A673 (cell line): ENCODE measurements at regions not wholly inside any gene's neighbourhood (a gene's known extent, or its start where the extent isn't known, plus 50 kb on each side); places are given as distances from the start of the nearest gene placed in this dataset.

Source experiments
- BruUV-seq: library from RNA; stranded (reverse); fragments of 400-500 nt; replicated peaks from 2 replicates; lab custom pipeline; 2021; lab: Mats Ljungman, UMichigan
- CTCF ChIA-PET: fragments of 300-600 bp; sonication (Branson Sonifier 250); formaldehyde crosslinking; loops from one replicate; lab custom pipeline; 2022; ENCODE audit warnings: antibody characterized with exemption; lab: Charles Lee
- POLR2A ChIA-PET: fragments of 300-600 bp; sonication (Branson Sonifier 250); formaldehyde crosslinking; loops from one replicate; lab custom pipeline; 2022; ENCODE audit warnings: antibody characterized with exemption; ENCODE audit not compliant: low non-redundant PET; lab: Charles Lee
- DNase-seq: peaks from one replicate; pipeline ENCODE4 v3.0.0-alpha.2; 2015; ENCODE audit warnings: low spot score
- H3K27ac ChIP-seq: fragments of 200-600 bp; sonication (generic); 2 replicates; pipeline ENCODE4 v1.5.1; 2016; ENCODE audit warnings: mixed run types, low read depth, mild to moderate bottlenecking, mixed read lengths, antibody characterized with exemption, low read length; ENCODE audit not compliant: poor library complexity, severe bottlenecking
- H3K27me3 ChIP-seq: fragments of 200-600 bp; sonication (generic); replicated peaks from 2 replicates; pipeline ENCODE4 v1.6.1; 2017; ENCODE audit warnings: mixed run types, low read depth, mild to moderate bottlenecking, mixed read lengths, antibody characterized with exemption, low read length; ENCODE audit not compliant: insufficient read depth, poor library complexity
- H3K36me3 ChIP-seq: fragments of 200-600 bp; sonication (generic); 2 replicates; pipeline ENCODE4 v1.6.1; 2016; ENCODE audit warnings: mixed run types, mild to moderate bottlenecking, mixed read lengths, antibody characterized with exemption, low read length; ENCODE audit not compliant: insufficient read depth, poor library complexity, severe bottlenecking
- H3K4me1 ChIP-seq: fragments of 200-600 bp; sonication (generic); 2 replicates; pipeline ENCODE4 v1.6.1; 2017; ENCODE audit warnings: mixed run types, mild to moderate bottlenecking, mixed read lengths, antibody characterized with exemption, low read length; ENCODE audit not compliant: insufficient read depth, poor library complexity, severe bottlenecking
- H3K4me3 ChIP-seq: fragments of 200-600 bp; sonication (generic); 2 replicates; pipeline ENCODE4 v1.5.1; 2016; ENCODE audit warnings: low read depth, mixed run types, mild to moderate bottlenecking, mixed read lengths, low read length; ENCODE audit not compliant: poor library complexity, severe bottlenecking
- H3K9me3 ChIP-seq: fragments of 200-600 bp; sonication (generic); 2 replicates; pipeline ENCODE4 v1.6.1; 2016; ENCODE audit warnings: mixed run types, low read depth, mild to moderate bottlenecking, mixed read lengths, antibody characterized with exemption, low read length; ENCODE audit not compliant: poor library complexity, severe bottlenecking
- CTCF ChIP-seq: fragments of 300-800, 200-600 bp; sonication (generic); conservative IDR thresholded peaks from 2 replicates; pipeline ENCODE4 v1.5.1; 2017; ENCODE audit warnings: low read depth, mild to moderate bottlenecking, antibody characterized with exemption, low read length, moderate library complexity, mixed read lengths
- EZH2 ChIP-seq: fragments of 200-600 bp; sonication (generic); IDR thresholded peaks from 2 replicates; pipeline ENCODE4 v1.6.1; 2017; ENCODE audit warnings: borderline replicate concordance, low read depth, mild to moderate bottlenecking, mixed read lengths, antibody characterized with exemption, low read length; ENCODE audit not compliant: poor library complexity, severe bottlenecking
- intact Hi-C: fragments of 100-400 bp; cut with micrococcal nuclease; formaldehyde crosslinking; loops from one replicate; pipeline ENCODE4 v1.10.0; 2022; ENCODE audit not compliant: unreplicated experiment

GRCh38 chr13:62321895-62322294 is 906.2 kb upstream of the PCDH20 start:
- H3K4me3 ChIP-seq, result no peak overlapping the region
- POLR2A ChIA-PET, result no interaction called here
- no peaks in the 10 kb centered on the region for H3K27me3 ChIP-seq
- H3K4me1 ChIP-seq, result no peaks in the 10 kb centered on the region
- intact Hi-C loops, result no loop called here
- no TSS peak for BruUV-seq
- H3K9me3 ChIP-seq, result no peaks in the 10 kb centered on the region
- no peak for DNase-seq
- H3K27ac ChIP-seq, result no peak overlapping the region
- no peaks in the 10 kb centered on the region for H3K36me3 ChIP-seq
- CTCF ChIA-PET, result interaction anchor here (0.6 kb wide), 1 partner anchor 804 kb away, joined by 3 read pairs; no protein-coding TSS in a partner anchor
- TF ChIP-seq CTCF (no peak), EZH2 (no peak)

- no TSS peak for BruUV-seq
- no peak for TF ChIP-seq CTCF
- no peak for TF ChIP-seq EZH2
- H3K36me3 ChIP-seq, result no peaks in the 10 kb centered on the region
- no peak for DNase-seq
- intact Hi-C loops, result no loop called here
- no peak overlapping the region for H3K27ac ChIP-seq
- H3K9me3 ChIP-seq, result no peaks in the 10 kb centered on the region
- CTCF ChIA-PET, result interaction anchor here (0.6 kb wide), 1 partner anchor 804 kb away, joined by 3 read pairs; no protein-coding TSS in a partner anchor
- POLR2A ChIA-PET, result no interaction called here
- no peak overlapping the region for H3K4me3 ChIP-seq
- H3K27me3 ChIP-seq, result no peaks in the 10 kb centered on the region
- H3K4me1 ChIP-seq, result no peaks in the 10 kb centered on the region
Observed at GRCh38 chr13:62321139-62321538, 905.5 kb upstream of the PCDH20 start.

DNA sequence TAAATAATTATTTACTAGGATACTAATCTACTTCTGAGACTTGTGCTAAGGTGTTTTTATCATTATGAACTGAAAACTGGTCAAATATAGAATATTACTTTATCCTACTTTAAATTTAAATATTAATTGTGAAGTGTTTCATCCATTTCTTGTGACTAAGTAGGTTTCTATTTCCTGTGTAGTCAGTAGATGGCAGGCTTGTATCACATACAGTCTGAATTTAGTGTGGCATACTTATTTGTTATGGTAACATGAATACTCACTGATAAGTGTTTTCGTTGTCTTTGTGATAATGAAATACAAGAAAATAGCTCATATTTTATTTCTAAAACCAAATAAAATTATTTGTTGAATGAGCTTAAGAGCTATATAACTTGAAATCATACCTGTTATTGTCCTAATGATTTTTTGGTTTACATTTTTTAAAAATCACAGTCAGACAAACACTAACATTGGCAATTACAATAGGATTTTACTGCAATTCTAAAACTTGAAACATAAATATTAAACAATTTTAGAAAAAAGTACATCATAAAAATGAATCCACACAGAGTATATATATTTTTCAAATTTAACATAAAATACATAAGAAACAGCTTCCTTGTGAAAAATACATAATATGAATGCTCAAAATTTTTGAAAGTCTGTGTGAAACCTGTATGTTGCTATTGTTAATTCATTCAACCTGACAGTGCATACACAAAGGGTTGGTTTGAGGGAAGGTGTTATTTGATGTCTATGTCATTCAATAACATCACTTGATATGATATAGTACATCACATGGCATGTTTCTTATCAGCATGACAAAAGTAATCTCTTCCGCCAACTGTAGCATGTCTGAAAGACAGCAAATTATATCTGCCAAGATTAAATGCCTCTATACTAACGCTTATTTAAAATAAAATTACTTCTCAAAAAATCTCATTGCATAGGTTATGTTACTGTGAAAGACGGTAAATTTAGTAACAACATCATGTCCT is 904.8 kb upstream of the PCDH20 start:
- Histone ChIP-seq H3K27me3 (no peaks in the 10 kb centered on the region), H3K4me1 (no peaks in the 10 kb centered on the region), H3K36me3 (no peaks in the 10 kb centered on the region), H3K4me3 (no peak overlapping the region), H3K9me3 (no peaks in the 10 kb centered on the region), H3K27ac (no peak overlapping the region)
- CTCF ChIA-PET, result interaction anchor here (0.5 to 0.6 kb wide), 2 partner anchors 37 to 618 kb away, joined by 3 to 6 read pairs; no protein-coding TSS in a partner anchor
- no TSS peak for BruUV-seq
- TF ChIP-seq EZH2 (no peak), CTCF (peak; percentile 72)
- peak; percentile 70 for DNase-seq
- POLR2A ChIA-PET, result no interaction called here
- intact Hi-C loops, result no loop called here
